Muscle layer of duodenum (tissue), 2 donors: ENCODE measurements at regions not wholly inside any gene's neighbourhood (a gene's known extent, or its start where the extent isn't known, plus 50 kb on each side); places are given as distances from the start of the nearest gene placed in this dataset.

Experiments used
- H3K27ac ChIP-seq: one replicate; pipeline ENCODE4 v1.7.0; 2013; ENCODE audit warnings: mild to moderate bottlenecking, low read length
- H3K27me3 ChIP-seq: one replicate; pipeline ENCODE4 v1.7.0; 2013; ENCODE audit warnings: low read depth, mild to moderate bottlenecking, control low read depth, low read length
- H3K36me3 ChIP-seq, 2 donors: one replicate each; pipeline ENCODE4 v1.7.0; 2013; ENCODE audit warnings: low read length in 2 of 2, control low read depth in 1 of 2, mild to moderate bottlenecking in 1 of 2; ENCODE audit not compliant: insufficient read depth in 2 of 2, control insufficient read depth in 1 of 2
- H3K4me1 ChIP-seq, 2 donors: one replicate each; pipeline ENCODE4 v1.7.0; 2013; ENCODE audit warnings: low read length in 2 of 2, mild to moderate bottlenecking in 2 of 2, control low read depth in 1 of 2, moderate library complexity in 1 of 2; ENCODE audit not compliant: insufficient read depth in 2 of 2, control insufficient read depth in 1 of 2
- H3K4me3 ChIP-seq, 2 donors: one replicate each; pipeline ENCODE4 v1.7.0; 2013; ENCODE audit warnings: low read length in 2 of 2, low read depth in 1 of 2, mild to moderate bottlenecking in 1 of 2
- H3K9me3 ChIP-seq, 2 donors: one replicate each; pipeline ENCODE4 v1.7.0; 2013; ENCODE audit warnings: low read length in 2 of 2, control low read depth in 1 of 2, mild to moderate bottlenecking in 1 of 2; ENCODE audit not compliant: control insufficient read depth in 1 of 2
- donor health status: healthy.

DNA sequence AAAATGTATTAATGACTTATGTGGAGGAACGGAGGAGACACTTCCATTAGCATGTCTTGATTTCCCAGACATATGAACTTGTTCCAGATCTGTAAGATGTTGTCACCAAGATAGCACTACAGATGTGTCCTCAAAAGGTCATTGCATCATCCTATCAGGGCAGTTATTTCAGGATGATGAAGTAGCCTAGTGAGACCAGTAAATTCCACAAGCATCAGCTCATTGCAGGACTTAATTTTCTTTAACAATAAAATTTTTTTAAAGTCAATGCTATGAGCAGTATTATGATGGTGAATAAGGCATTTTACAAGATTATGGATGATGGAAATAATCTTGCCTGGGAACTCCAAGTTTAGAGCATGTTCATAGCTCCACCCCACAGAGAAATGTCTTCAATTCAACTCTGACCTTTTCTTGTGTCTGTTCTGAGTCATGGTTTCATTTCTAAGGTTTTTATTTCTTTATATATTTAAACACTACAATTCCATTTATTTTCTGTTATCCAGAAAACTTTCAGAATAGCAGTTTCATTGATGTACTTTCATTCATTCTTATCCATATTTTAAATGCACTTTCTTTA lies 1203.3 kb upstream of the CELF2 start:
- Histone ChIP-seq H3K4me1 (no peaks in the 10 kb centered on the region), H3K36me3 (no peaks in the 10 kb centered on the region), H3K27ac (no peak overlapping the region), H3K27me3 (no peaks in the 10 kb centered on the region), H3K9me3 (no peaks in the 10 kb centered on the region), H3K4me3 (no peak overlapping the region)

DNA sequence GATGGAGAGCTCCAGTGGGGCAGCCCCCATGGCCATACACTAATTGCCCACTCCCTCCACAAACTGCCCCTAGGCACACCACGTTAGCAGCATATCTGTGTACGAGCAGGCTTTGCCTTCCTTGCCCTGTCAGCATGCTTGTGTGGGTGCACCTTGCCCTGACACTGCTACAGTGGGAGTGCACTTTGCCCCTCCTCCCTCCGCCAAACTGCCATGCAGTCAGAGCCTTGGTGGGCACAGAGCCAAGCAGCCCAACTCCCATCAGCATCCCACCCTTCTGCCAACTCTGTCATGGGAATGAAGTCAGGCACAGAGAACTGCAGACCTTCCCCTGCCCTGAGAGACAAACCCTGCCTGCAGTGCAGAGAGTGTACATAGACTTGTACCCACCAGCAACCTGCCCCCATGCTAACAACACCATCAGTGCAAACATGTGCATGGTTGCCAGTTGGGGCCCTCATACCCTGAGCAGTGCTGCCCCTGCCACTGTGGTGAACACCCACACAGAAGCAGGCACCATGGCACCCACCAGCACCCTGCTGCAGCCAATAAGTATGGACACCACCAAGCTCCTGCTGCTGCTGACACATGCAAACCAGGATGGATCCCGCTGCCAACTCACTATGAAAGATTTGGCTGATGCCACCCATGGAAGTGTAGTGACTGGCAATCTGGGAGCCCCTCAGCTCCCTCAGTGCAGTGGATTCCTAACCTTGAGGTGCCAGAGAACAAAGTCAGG lies 1197.7 kb upstream of the CELF2 start:
- Histone ChIP-seq H3K4me3 (no peak overlapping the region), H3K9me3 (no peaks in the 10 kb centered on the region), H3K4me1 (no peaks in the 10 kb centered on the region), H3K27me3 (no peaks in the 10 kb centered on the region), H3K36me3 (no peaks in the 10 kb centered on the region), H3K27ac (no peak overlapping the region)

DNA sequence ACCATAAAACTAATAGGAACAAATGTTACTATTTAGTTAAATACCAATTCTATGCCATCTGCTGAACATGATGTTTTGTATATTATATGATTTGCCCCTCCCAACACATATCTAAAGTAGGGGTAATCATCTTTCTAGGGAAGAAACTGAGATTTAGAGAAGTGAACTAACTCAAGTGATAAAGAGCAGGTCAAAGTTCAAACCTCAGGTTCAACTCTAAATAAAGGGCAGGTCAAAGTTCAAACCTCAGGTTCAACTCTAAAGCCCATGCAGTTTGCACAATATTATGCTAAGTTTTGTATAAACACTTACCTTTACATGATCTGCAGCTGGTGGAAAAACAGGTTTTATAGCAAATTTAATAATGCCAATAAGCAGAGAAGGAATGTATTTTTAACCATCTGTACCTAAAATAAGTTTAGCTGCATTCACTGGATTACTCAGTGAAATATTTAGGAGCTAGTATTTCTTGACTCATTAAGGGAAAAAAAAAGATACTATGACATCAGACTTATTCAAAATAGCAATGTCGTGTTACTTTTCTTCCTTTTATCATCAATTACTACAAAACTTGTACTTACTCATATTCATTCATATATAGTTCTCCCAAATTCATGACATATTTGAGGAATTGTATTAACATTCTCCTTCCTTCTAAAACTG lies 1194.3 kb upstream of the CELF2 start:
- Histone ChIP-seq H3K27me3 (no peaks in the 10 kb centered on the region), H3K4me3 (no peak overlapping the region), H3K27ac (no peak overlapping the region), H3K4me1 (no peaks in the 10 kb centered on the region), H3K36me3 (no peaks in the 10 kb centered on the region), H3K9me3 (no peaks in the 10 kb centered on the region)

DNA sequence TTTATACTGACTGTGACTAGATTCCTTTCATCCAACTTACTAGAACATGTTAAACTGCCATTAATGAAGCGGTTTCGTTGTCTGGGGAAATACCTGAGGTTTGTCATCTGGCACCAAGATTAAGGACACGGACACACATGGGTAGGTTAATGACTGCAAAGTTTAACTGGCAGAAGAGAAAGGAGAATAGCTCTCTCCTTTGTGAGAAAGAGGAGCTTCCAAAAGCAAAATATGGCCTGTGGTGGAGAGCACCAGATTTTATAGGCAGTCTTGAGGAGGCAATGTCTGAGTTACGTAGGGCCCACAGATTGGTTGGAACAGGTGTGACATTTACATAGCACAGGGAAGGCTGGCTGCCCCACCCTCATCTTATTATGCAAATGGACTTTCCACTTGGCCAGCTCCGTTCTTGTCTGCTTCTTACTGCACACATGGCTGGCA lies 1193.0 kb upstream of the CELF2 start:
- Histone ChIP-seq H3K4me1 (no peaks in the 10 kb centered on the region), H3K27ac (peak overlapping the region; percentile 49), H3K36me3 (no peaks in the 10 kb centered on the region), H3K9me3 (no peaks in the 10 kb centered on the region), H3K27me3 (no peaks in the 10 kb centered on the region), H3K4me3 (no peak overlapping the region)

DNA sequence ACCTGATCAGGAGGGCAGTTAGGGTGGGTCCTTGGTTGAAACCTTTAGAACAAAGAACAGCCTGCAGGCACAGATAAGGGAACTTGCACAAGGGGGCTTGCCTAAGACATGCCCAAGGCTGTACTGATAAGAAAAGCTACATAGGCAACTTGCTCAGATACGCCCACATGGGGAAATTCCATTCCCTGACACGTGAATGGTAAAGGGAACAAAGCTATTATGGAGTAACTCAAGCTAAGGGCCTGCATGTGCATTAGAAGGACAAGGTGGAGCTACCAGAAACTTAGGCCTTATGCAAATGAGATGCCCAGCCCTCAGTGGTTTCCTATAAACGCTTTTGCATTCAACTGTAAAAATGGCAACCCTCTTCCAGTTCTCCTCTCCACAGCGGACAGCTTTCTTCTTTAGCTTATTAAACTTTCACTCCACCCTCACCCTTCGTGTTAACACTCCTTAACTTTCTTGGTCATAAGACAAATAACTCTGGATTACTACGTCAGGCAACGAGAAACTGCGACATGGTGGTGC lies 1192.1 kb upstream of the CELF2 start:
- H3K9me3 ChIP-seq = no peaks in the 10 kb centered on the region
- H3K27ac ChIP-seq = no peak overlapping the region
- H3K27me3 ChIP-seq = no peaks in the 10 kb centered on the region
- no peaks in the 10 kb centered on the region for H3K4me1 ChIP-seq
- no peak overlapping the region for H3K4me3 ChIP-seq
- H3K36me3 ChIP-seq = no peaks in the 10 kb centered on the region

DNA sequence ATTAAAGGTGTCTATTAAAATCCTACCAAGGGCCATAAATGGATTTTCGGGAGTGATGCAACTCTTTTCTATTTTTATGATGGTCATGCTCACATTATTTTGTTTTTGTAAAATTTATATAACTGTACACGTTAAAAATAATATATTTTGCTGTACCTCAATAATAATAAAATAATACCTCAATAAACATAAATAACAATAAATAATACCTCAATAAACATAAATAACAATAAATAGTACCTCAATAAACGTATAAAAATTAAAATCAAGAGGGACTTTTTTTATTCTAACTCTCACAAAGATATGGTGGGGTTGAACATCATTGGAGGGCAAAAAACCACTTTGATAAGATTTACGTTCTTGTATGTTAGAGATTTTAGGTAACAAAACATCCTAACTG lies 1189.6 kb upstream of the CELF2 start:
- Histone ChIP-seq H3K36me3 (no peaks in the 10 kb centered on the region), H3K27ac (no peak overlapping the region), H3K27me3 (no peaks in the 10 kb centered on the region), H3K9me3 (no peaks in the 10 kb centered on the region), H3K4me1 (no peaks in the 10 kb centered on the region), H3K4me3 (no peak overlapping the region)

DNA sequence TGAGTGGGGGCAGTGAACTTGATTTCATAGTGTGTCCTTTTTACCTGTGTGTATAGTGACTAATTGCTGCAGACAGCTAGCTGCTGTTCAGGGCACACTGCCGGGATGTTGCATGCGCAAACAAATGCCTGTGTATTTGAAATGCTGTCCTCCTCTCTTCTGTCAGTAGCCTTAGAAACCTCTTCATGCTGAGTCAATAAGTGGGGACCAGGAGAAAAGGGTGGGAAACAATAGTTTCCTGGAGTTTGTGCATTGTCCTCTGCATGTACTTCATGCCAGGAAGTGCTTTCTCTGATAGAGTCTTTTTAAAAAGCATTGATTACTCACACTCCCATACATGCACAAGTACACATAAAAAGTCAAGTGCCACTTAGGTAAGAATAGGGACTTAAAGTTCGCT lies 1183.7 kb upstream of the CELF2 start:
- H3K9me3 ChIP-seq = peaks cover 0 to 8% of the 10 kb centered on the region in 2 donors
- H3K4me1 ChIP-seq = peaks cover 0 to 10% of the 10 kb centered on the region in 2 donors
- no peaks in the 10 kb centered on the region for H3K36me3 ChIP-seq
- no peak overlapping the region for H3K27ac ChIP-seq
- no peaks in the 10 kb centered on the region for H3K27me3 ChIP-seq
- H3K4me3 ChIP-seq = no peak overlapping the region

DNA sequence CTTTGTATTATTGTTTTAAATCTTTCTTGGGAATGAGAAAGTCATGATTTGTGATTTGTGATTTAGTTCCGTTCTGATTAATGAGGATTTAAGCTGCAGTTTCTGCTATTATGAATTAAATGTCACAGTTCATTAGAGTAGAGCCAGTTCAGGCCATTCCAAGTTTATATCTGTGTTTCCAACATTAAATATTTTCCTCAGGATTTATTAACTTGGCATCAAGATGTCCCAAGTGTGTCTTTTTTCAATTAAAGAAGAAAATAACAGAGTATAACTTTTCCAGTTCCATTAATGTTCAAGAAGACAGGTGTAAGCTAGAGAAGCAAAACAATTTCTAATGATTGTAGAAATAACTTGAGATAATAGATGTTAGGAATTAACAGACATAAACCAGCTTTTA lies 1183.2 kb upstream of the CELF2 start:
- Histone ChIP-seq H3K9me3 (peaks cover 0 to 10% of the 10 kb centered on the region in 2 donors), H3K4me3 (no peak overlapping the region), H3K4me1 (peaks cover 0 to 10% of the 10 kb centered on the region in 2 donors), H3K27me3 (no peaks in the 10 kb centered on the region), H3K36me3 (no peaks in the 10 kb centered on the region), H3K27ac (no peak overlapping the region)

DNA sequence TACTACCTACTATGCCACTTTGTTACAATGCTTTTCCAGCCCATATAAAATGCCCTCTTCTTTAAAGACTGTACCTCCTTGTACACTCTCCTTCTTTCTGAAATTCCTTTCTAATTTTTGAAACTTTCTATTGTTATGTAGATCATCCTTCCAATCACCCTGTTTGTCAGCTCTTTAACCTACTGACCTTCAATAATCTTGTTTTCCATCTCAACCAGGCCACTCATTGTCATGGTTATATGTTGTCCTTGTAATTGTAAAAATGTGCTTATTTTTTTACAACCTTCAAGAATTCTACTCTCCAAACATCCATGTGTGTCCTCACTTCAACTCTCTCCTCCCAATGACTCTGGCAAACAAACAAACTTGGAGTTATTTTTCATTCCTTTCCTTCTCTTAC lies 1172.6 kb upstream of the CELF2 start:
- H3K4me1 ChIP-seq = no peaks in the 10 kb centered on the region
- no peak overlapping the region for H3K4me3 ChIP-seq
- H3K36me3 ChIP-seq = no peaks in the 10 kb centered on the region
- peaks cover 0 to 13% of the 10 kb centered on the region in 2 donors for H3K9me3 ChIP-seq
- H3K27ac ChIP-seq = no peak overlapping the region
- H3K27me3 ChIP-seq = no peaks in the 10 kb centered on the region

DNA sequence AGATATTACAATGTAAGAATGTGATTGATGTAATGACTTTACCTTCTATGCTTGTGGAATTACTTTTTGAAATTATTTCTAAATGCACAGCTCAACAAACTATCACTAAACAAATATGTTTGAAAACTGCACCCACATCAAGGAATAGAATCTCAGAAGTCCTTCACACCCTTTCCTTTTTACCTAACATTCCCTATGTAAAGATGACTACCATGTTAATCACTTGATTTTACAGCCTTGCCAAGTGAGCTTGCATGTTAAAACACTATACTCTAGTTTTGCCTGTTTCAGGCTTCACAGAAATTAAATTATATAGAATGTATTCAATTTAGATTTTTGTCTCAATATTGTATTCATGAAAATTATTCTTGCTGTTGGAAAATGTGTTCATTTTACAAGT lies 1169.4 kb upstream of the CELF2 start:
- H3K4me1 ChIP-seq = no peaks in the 10 kb centered on the region
- H3K27ac ChIP-seq = no peak overlapping the region
- peaks cover 0 to 20% of the 10 kb centered on the region in 2 donors for H3K9me3 ChIP-seq
- no peaks in the 10 kb centered on the region for H3K36me3 ChIP-seq
- no peaks in the 10 kb centered on the region for H3K27me3 ChIP-seq
- H3K4me3 ChIP-seq = no peak overlapping the region

DNA sequence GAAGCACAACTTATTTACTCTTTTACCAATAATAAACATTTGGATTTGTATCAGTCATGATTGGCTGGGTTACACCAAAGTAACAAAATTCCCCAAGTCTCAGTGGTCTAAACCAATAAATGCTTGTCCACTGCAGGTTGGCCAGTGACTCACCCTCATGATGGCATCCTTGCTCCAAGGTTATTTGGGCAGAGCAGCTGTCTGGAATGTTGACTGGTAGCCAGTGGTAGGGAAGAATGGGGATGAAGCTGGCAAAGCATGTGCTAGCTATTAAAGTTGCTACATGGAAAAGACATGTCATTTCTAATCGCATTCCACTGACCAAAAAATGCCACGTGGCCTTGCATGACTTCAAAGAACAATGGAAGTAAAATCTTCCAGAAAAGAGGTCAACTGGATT lies 1168.7 kb upstream of the CELF2 start:
- Histone ChIP-seq H3K27me3 (no peaks in the 10 kb centered on the region), H3K27ac (no peak overlapping the region), H3K4me1 (no peaks in the 10 kb centered on the region), H3K9me3 (peaks cover 0 to 20% of the 10 kb centered on the region in 2 donors), H3K36me3 (no peaks in the 10 kb centered on the region), H3K4me3 (no peak overlapping the region)
